Stimulated activated CD4-positive, alpha-beta T cell treated with anti-CD3 and anti-CD28 coated beads, Interleukin-2, amount 100 ng/mL, for 24 hours (primary cell): ENCODE measurements at regions not wholly inside any gene's neighbourhood (a gene's known extent, or its start where the extent isn't known, plus 50 kb on each side); places are given as distances from the start of the nearest gene placed in this dataset.
"Not testable (repeated sequence)": the region's sequence is repeated elsewhere in the genome, so short reads cannot be mapped to it uniquely, and the experiment has no call there.

ENCODE experiments used
- DNase-seq, 2 donors: peaks; one replicate each; pipeline ENCODE4 v3.0.0-alpha.2; 2020

DNA sequence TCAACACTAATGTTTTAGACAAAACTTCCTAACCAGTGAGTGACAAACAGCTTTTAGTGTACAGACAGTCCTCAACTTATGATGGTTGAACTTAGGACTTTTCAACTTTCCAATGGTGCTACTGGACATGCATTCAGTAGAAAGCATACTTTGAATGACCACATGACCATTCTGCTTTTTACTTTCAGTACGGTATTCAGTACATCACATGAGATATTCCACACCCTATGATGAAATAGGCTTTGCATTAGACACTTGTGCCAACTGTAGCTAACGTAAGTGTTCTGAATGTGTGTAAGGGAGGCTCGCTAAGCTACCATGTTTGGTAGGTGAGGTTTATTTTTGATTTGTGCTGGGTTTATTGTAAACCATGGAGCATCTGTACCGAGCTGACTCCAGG lies 113.7 kb downstream of the WNT7A start:
- DNase-seq: no peak

DNA sequence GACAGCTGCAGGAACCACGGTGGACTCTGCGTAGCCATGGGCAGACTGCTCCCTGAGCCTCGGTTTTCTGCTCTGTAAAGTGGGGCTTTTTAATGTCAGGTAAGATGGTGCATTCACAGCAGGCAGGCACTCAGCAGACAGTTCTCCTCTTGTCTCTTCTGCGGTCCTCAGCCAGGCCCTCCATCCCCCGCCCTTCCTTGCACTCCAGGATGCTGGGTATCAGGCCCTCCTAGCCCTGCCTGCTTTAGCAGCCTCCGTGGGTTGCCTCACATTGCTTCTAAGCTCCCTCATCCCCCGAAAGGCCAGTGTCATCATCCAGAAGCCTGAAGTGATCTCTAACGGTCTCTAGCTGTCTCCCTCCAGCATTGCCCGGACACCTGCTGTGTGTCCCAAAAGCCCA lies 115.7 kb downstream of the WNT7A start:
- DNase-seq: no peak

DNA sequence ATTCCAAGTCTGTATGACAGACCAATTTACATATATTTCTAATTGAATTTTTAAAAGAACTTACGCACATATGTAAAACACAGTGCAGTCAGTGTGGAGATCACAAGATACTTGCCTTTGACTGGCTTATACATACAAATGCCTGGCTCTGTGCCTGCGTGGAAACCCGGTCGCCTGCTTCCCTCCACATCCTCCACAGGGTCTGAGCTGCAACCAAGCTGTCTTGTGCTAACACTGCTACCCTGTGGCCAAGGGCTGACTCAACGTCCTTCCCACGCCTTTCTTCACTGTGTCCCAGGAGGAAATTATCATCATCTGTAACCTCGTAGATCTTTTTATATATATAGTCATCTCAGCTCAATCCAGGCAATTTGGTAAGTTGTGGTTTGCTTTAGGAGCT lies 117.0 kb downstream of the WNT7A start:
- no peak for DNase-seq

DNA sequence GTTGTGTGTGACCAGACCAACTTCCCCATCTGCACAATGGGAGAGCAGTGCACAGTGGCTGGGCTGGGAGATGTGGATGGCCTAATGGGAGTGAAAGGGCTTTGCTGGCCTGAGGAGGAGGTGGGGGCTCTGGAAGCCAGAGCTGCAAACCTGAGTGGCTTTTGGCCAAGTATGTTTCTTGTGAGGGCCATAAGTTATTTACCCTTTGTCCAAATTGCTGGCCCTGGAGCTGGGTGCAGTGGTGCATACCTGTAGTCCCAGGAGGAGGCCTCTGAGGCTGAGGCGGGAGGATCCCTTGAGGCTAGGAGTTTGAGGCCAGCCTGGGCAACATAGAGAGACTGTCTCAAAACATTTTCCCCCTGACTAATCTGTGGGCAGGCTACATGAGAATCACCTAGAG lies 129.1 kb downstream of the WNT7A start:
- no peak for DNase-seq

DNA sequence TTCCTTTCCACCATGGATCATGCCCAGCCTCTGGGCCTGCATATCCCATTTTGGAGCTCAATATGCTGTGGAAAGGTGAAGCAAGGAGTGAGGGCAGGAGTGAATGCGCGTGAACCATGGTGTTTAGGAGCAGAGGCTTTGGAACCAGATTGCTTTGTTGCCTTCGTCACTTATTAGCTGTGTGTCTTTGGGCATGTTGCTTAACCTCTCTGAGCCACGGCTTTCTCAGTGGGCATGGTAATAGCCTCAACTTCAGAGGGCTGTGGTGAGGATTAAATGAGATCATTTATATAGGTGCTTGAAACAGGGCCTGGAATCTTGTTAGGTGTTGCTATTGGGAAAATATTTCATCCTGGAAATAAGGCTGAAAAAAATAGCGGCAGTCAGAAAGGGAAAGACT lies 129.7 kb downstream of the WNT7A start:
- no peak for DNase-seq

DNA sequence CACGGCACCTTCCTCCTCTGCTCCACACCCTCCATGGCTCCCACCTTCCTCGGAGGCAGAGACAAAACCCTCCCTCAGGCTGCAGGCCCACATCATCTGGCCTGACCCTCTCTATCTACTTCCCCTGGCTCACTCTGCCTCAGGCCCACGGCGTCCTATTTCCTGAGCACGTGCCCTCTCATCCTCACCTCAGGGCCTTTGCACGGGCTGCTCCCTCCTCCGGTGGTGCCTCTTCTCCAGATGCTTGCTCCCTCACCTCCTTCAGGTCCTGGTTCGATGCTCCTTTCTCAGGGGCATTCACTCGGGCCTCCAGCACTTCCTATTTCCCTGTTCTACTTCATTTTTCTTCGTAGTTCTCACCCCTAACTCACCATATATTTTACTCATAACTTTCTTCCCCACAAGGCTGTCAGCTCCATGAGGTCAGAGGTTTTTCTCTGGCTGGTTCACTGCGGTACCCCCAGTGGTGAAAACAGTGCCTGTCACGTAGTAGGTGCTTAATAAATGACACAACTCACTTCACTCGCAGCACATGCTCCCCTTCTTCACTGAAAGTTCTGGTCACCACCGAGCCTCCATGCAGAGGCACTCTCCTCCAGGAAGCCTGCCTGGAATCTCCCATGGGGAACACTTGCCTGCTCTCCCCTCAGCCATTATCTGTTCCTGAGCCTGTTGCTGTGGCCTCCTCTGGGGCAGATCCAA lies 130.7 kb downstream of the WNT7A start:
- DNase-seq: no peak

DNA sequence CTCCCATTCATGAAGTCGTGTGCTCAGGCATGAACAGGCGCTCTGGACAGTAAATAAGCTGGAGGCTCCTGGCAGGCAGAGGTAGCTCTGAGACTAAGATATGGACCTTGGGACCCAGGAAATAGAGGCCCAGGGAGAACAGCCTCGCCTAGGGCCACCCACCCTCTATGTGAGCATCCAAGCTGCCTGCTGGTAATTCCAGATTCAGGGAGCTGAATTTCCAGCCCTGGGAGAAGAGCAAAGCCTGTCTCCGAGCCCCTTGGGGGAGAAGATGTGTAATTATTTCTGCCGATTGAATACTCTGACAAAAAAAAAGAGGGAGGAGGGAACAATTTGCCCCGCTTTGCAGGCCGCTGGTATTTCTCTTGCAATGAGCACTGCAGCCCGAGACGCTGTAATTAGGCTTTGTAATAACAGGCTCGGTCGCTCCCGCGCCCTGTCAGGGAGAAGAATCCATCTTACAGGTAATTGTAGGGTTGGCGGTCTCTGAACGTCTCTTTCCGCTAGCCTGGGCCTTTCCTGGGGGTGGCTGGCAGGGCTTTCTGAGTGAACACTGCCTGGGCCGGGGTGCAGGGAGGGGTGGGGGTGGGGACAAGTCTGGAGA lies 131.5 kb downstream of the WNT7A start:
- no peak for DNase-seq

DNA sequence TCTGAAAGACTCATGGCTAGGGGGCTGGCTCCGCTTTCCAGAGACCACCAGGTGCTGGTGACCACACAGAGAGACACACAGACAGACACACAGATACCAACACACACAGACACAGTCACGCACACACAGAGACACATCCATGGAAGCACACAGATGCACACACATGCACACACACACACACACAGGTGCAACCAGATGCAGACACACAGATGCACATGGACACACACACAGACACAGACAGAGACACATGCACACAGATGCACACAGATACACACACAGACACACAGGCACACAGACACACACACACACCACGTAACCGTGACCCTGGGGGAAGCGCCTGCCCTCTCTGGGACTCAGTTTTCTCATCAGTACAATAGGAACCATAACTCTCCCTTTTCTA lies 132.2 kb downstream of the WNT7A start:
- DNase-seq: no peak

DNA sequence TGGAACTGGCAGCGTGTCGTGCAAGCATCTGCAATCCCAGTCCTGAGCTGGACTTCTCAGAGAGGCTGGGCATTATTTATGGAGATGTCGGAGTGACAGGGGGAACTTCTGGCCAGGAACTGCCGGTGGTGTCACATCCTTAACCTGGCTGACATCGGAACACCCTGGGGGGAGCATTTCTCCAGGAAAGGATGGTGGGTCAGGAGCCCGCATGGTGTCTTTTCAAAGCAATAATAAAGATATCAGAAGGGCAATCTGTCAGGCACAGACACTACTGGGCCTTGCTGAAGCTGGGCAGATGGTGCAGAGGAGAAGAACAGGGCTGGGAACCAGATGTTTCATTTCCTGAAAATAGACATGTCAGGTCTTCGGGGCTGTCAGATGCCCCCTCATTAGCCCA lies 133.5 kb downstream of the WNT7A start:
- DNase-seq: no peak

DNA sequence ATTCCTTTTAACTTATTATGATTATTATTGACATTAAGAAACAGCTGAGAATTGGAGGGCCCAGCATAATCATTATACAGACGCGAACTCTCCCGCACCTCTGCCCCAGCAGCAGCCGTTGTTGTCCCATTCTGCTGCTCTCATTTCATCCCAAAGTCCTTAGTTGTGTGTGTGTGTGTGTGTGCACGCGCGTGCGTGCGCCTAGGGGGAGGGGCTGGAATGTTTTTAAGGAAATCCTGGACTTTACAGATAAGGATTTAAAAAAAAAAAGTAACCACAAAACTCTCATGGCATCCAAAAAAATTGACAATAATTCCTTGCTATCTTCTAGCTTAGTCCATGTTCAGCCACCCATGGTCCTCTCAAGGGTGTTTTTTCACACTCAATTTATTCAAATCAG lies 134.2 kb downstream of the WNT7A start:
- DNase-seq: no peak

DNA sequence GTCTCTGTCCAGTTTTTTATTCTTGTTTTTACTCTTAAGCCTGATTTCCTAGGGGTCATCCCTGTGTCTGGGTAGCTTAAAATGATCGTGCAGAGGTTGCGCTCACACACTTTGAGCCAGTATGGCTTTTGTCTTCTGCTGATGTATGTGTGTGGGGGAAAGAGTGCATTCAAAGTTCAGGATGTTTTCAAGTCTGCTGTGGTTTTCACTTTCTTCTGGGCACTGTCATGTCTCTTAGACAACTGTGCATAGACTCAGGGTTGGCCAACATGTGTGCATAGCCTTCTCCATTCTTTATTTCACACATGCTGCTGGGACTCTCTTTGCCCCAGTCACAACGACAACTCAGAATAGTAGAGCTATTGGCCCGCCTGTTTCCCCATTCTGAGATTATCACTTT lies 139.1 kb downstream of the WNT7A start:
- DNase-seq: no peak

DNA sequence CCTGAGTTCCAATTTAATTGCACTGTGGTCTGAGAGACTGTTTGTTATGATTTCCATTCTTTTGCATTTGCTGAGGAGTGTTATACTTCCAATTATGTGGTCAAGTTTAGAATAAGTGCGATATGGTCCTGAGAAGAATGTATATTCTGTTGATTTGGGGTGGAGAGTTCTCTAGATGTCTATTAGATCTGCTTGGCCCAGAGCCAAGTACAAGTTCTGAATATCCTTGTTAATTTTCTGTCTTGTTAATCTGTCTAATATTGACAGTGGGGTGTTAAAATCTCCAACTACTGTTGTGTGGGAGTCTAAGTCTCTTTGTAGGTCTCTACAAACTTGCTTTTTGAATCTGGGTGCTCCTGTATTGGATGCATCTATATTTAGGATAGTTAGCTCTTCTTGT lies 146.1 kb downstream of the WNT7A start:
- DNase-seq: not testable (repeated sequence)

DNA sequence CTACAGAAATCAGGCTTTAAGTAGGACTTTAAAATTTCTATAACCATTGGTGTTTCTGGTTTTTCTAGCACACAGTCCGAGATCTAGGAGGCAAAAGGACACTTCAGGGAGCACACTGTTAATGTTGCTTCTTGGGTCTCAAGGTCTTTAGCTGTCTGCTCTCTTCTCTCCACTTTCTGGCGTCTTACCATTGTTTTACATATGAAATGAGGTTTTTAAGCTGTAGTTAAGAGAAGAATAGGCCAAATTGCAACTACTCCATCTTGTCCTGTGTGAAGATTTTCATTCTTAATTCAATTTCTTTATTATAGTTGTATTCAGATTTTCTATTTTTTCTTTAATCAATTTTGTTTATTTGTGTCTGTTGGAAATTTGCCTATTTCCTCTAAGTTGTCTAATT lies 151.4 kb downstream of the WNT7A start:
- no peak for DNase-seq

DNA sequence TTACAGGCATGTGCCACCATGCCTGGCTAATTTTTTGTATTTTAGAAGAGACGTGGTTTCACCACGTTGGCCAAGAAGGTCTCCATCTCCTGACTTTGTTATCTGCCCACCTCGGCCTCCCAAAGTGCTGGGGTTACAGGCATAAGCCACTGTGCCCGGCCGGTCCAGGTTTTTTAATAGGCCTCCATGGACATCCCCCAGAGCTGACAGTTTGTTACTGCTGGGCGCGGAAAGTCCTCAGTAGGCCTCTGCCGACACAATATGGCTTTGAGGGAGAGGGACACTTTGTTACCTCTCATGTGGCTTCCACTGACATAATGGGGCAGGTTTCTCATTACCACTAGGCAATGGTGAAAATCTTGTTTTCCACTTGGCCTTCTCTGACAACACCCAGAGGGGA lies 152.0 kb downstream of the WNT7A start:
- DNase-seq: no peak

DNA sequence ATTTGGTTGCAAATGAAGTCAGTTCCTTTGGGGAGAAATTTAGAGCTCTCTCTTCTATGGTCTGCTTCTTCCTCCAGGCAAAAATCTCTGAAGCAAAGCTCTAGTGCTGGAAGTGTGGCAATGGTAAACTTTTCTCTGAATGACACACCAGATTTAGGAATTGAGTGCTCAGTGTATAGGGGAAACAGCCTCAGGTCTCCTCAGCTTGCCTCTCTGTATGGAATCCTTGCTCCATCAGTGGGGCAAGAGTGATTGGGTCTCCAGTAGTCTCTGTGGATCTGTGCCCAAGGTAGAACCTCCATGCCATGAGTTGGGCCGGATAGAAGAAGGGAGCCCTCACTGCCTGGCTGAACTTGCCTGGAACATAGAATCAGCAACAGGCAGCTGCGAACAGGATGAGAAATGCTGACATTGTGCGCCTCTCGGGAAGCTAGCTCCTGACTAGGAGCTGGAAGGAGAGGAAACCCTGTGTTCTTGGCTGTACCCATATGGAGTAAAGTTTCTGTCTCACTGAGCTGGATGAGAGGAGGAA lies 156.1 kb downstream of the WNT7A start:
- no peak for DNase-seq

DNA sequence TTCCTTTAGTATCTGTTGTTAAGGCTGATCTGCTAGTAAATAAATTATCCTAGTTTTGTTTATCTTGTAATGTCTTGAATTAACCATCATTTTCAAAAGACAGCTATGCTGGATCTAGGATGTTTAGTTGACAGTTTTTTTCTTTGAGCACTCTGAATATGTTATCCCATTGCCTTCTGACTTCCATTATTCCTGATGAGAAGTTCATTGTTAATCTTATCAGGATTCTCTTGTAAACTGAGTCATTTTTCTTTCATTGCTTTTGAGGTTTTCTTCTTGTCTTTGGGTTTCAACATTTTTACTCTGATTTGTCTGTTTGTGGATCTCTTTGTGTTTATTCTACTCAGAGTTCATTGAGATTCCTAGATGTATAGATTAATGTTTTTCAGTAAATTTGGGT lies 157.7 kb downstream of the WNT7A start:
- DNase-seq: no peak

DNA sequence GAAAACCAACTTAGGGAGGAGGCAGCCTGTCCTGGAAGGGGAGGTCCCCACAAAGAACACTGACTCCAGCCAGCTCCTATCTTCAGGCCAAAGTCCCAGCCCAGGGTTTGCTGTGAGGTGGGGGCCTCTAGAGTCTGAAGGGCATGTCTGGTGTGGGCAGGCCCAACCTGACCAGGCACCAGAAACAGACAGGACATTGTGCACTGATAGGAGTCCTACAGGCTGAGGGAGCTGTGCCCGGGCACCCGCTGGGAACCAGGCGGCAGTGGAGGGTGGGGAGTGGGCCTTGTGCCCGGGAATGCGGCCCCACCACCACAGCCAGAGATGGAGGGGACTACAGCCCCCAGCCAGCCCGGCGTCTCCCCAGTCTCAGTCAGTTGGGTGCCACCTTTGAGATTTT lies 161.4 kb downstream of the WNT7A start:
- DNase-seq: peak in 1 of 2 donors; percentile 11

DNA sequence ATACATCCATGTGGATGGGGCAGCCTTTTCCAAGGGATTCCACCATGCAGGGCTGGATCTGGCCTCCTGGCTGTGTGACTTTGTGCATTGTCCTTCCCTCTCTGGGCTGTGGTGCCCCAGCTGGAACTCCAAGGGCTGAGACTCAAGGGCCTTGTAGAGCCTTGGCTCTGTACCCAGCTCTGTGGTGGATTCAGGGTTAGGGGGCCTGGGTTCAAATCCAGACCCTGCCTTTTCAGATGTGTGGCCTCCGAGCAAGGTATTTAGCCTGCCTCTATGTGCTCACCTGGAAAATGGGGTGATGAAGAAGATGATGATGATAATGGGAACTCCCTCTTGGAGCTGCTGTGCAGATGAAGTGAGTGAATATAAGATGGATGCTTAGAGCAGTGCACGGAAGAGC lies 161.9 kb downstream of the WNT7A start:
- peak in 1 of 2 donors; percentile 3 for DNase-seq

DNA sequence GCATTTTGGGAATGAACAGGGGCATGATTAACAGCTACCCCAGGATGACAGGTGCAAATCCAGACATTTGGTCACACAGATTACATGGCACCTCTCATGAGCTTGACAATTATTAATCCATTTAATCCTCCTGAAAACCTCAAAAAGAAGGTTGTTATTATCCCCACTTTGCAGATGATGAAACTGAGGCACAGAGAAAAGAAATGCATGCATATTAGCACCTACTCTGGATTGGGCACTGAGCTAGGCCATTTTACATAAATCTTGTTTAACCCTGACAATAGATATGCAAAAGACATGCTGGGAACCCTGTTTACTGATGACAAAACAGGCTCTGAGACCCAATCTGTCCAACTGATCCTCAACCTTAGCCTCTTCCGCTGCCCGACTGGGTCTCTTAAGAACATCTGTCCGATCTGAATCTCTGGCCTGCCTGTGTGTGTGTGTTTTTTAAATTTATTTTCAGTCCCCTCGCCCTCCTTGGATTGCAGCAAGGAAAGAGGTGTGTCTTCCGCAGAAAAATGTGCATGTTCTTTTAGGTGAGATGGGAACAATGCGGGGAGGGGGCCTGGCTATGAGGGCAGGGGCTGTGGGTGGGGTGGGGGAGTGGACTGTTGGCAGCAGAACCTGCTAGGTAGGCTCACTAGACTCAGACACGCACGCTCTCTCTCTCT lies 162.5 kb downstream of the WNT7A start:
- DNase-seq: no peak

DNA sequence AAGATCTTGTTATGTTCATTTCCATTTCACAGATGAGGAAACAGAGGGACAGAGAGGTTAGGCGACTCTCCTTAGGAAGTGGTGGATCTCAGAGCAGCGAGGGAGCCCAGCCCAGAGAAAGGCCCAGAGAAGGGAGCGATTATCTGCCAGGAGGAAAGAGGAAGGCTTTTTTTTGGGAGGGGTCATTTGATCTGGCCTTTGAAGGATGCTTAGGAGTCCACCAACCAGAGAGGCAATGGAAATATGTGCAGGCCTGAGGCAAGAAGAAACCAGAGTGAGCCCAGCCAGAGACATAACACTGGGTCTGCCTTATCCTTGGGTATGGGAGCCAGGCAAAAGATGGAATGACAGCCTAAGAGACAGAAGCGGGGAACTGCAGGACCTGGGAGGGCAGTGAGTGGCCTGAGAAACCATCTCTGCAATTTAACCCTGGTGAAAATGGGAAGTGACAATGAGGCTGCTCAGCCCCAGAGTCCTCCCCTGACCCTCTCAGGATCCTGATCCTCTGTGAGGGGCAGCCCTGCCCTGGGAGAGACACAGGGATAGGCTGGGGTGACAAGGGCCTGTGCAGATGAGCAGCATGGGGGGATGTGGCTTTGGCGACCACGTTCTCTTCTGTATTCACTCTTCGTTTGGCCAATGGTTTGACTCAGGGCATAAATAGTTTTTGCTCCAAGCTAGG lies 163.2 kb downstream of the WNT7A start:
- peak in 1 of 2 donors; percentile 7 for DNase-seq

DNA sequence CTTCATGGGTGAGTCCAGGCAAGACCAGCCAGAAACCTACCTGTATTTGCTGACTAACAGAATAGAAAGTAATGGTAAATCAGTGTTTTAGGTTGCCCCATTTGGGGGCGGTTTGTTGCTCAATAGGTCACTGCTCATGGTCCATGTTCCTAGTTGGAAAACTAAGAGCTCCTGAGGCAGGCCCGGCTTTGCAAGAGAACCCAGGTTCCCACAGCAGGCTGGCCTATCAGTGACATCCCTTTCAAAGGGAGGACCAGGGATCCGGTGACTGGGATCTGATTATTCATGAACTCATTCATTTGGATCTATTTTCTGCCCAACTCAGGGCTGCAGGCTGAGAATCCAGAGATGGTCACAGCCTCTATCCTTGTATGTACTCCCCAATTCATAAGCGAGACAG lies 163.9 kb downstream of the WNT7A start:
- DNase-seq: peak in 1 of 2 donors; percentile 1

DNA sequence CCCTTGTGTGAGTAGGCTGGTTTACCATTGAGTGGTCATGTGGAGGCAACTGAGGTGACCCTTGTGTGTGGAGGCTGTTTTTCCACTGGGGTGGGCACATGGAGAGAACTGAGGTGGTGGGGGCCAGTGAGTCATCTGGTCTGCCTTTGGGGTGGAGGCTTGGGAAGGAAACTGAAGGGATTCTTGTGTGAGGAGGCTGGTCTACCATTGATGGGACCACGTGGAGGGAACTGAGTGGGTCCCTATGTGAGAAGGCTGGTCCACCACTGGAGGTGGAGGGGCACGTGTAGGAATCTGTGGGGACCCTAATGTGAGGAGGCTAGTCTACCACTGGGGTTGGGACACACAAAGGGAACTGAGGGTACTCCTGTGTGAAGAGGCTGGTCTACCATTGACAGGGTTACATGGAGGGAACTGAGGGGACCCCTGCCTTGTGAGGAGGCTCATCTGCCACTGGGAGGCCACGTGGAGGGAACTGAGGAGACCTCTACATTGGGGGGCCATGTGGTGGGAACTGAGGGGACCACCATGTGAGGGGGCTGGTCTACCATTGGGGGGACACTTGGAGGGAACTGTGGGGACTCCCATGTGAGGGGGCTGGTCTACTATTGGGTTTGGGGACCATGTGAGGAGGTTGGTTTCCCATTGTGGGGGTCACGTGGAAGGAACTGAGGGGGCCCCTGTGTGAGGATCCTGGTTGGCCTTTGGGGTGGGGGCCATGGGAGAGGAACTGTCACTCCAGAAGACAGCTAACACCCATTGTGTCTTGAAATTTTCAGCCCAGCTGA lies 164.5 kb downstream of the WNT7A start:
- DNase-seq: peak in 1 of 2 donors; percentile 13
